GM21717 (cell line): ENCODE measurements at regions not wholly inside any gene's neighbourhood (a gene's known extent, or its start where the extent isn't known, plus 50 kb on each side); places are given as distances from the start of the nearest gene placed in this dataset.

Source experiments
- ATAC-seq: cut with Tn5 transposase; IDR thresholded peaks from one replicate; pipeline ENCODE4 v1.9.1; 2021; ENCODE audit warnings: mild to moderate bottlenecking, moderate library complexity; ENCODE audit not compliant: unreplicated experiment

- ATAC-seq, result no peak
Measured at GRCh38 chr2:71277536-71278103, 50.7 kb upstream of the PAIP2B start.

DNA sequence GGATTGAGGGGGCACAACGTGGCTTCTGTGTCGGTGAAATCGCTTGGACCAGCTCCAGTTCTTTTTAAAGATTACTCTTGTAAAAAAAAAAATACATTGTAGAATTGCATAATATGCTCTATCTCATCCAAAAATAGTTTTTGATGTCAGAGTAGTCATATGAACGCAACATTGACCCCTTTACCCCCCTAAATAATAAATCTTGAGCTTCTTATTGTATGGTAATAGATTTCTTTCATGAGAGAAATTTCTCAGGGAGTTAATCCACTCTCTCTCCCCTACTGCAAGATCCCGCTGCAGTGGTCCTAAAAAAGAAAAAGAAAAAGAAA lies 50.2 kb upstream of the PAIP2B start:
- no peak for ATAC-seq

- peak; percentile 99 for ATAC-seq
Measured at GRCh38 chr2:71276311-71277146, 49.6 kb upstream of the PAIP2B start.
